Right ventricle myocardium inferior (tissue), 1 donor: ENCODE measurements at regions not wholly inside any gene's neighbourhood (a gene's known extent, or its start where the extent isn't known, plus 50 kb on each side); places are given as distances from the start of the nearest gene placed in this dataset.

Source experiments
- ATAC-seq: fragments of 200-7000 bp; cut with Tn5 transposase; one replicate; pipeline ENCODE4 v1.9.1; 2020; ENCODE audit warnings: mild to moderate bottlenecking, moderate library complexity
- DNase-seq: peaks from one replicate; pipeline ENCODE4 v3.0.0; 2021; ENCODE audit errors: missing footprints
- intact Hi-C: fragments of 100-400 bp; cut with DNase I; formaldehyde crosslinking; loops from one replicate; pipeline ENCODE4 v1.11.0; 2022
- donor health status: DM: no; HTN: yes; CAD: no; lungs with severe emphysema.

DNA sequence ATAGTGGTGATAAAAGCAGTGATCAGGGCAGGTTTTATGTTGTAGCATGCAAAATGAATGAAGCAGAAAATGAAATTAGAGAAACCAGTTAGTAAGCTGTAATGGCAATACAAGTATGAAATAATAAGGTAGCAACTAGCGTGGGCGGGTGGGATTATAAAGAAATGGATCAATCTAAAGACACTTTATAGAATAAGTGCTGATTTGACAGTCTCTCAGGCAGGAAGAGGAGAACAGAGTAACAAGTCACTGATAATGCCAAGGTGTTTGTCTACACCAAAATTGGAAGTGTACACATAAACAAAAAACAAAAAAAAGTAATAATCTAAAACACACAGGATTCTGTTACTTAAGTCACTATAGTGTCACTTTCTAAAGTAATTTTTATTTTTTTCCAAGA is 51.0 kb upstream of the PCBP1 start:
- ATAC-seq = no peak
- DNase-seq = no peak
- intact Hi-C loops = no loop called here

DNA sequence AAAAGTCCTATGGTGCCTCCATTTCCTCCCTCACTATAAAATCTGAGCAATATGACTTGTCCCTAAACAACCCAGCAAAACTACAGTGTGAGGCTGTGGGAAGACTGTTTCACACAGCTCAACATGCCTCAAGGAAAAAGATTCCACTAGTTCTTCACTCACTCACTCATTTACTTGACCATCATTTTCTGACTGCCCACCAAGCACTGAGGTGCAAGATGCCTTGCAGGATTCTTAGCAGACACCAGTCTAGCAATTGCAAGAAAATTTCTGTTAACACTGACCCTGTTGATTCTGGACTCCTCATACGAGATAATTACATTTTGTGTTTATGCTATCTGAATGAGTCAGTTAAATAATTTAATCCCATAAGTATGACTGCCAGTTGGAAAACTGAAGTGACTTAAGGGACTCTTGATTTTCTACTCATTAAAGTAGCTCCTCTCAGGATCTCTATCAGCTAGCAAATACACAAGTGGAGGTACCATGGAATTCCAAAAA is 51.9 kb upstream of the PCBP1 start:
- DNase-seq (no peak), ATAC-seq (no peak)
- intact Hi-C loops = no loop called here

- ATAC-seq = no peak
- no peak for DNase-seq
- intact Hi-C loops = no loop called here
Measured at GRCh38 chr2:70030724-70031420, 56.4 kb upstream of the PCBP1 start.

DNA sequence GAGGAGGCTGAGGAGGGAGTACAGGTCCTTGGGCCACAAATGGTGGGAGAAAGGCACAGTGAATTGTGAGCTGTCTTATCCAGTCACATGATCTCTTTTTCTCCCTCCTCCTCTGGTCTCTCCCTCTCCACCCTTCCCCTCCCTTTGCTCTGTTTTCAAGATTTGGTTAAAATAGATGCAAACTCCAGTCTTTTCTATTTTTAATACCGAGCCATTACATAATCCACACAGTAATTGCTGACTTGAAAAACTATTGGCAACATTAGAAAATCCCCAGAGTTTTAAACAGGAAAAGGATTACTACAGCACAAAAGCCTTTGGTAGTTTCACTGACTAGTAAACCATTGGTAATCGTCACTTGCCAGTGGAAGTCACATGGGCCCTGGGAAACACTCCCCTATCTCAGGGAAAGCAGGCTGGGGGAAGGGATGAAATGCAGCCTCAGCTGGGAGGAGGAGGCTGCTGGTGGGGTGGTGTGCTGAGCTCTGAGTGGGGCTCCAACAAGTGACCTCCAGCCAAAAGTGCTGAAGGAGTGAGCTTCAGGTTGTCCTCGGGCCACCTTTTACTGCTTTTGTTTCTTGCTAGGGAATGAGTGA is 57.4 kb upstream of the PCBP1 start:
- DNase-seq (peak; percentile 84), ATAC-seq (peak; percentile 94)
- intact Hi-C loops = loop anchor here (5.0 kb wide), 1 partner anchor 32 kb away; no protein-coding TSS in a partner anchor

- intact Hi-C loops = no loop called here
- ATAC-seq (no peak), DNase-seq (no peak)
Measured at GRCh38 chr2:70024284-70024683, 62.9 kb upstream of the ASPRV1 start.

- DNase-seq (no peak), ATAC-seq (no peak)
- intact Hi-C loops = no loop called here
Measured at GRCh38 chr2:70019096-70019495, 57.7 kb upstream of the ASPRV1 start.

DNA sequence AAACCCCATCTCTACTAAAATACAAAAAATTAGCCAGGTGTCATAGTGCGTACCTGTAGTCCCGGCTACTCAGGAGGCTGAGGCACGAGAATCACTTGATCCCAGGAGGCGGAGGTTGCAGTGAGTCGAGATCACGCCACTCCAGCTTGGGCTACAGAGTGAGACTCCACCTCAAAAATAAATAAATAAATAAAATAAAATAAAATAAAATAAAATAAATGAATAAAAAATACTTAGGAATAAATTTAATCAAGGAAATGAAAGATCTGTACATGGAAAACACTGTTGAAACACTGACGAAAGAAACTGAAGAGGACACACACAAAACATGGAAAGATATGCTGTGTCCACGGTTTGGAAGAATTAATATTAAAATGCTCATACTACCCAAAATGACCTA is 56.5 kb upstream of the ASPRV1 start:
- intact Hi-C loops = no loop called here
- DNase-seq (no peak), ATAC-seq (no peak)

GRCh38 chr2:70014959-70015358 is 53.5 kb upstream of the ASPRV1 start:
- DNase-seq (no peak), ATAC-seq (no peak)
- intact Hi-C loops = no loop called here

GRCh38 chr2:70012887-70013286 is 51.5 kb upstream of the ASPRV1 start:
- DNase-seq (no peak), ATAC-seq (no peak)
- intact Hi-C loops = no loop called here

DNA sequence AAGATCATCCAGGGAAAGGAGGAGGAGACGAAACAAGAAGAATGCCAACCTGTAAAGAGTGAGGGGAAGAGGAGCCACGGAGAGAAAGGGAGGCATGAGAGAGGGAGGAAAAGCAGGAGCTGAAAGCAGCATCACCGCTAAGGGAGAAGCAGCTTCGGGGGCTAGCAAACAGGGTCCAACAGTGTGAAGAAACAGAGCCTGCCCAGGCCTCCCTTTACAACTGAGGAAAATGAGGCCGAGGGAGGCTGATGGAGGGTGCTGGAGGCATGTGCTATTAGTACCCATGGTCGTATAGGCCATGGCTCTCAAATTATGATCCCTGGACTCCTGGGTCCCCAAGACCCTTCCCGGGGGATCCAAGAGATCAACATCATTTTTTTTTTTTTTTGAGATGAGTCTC is 50.4 kb upstream of the ASPRV1 start:
- DNase-seq (no peak), ATAC-seq (no peak)
- intact Hi-C loops = no loop called here

GRCh38 chr2:70011335-70011734 is 49.9 kb upstream of the ASPRV1 start:
- ATAC-seq (no peak), DNase-seq (no peak)
- intact Hi-C loops = no loop called here
